ENCODE measurements at regions not wholly inside any gene's neighbourhood (a gene's known extent, or its start where the extent isn't known, plus 50 kb on each side); places are given as distances from the start of the nearest gene placed in this dataset.

DNA sequence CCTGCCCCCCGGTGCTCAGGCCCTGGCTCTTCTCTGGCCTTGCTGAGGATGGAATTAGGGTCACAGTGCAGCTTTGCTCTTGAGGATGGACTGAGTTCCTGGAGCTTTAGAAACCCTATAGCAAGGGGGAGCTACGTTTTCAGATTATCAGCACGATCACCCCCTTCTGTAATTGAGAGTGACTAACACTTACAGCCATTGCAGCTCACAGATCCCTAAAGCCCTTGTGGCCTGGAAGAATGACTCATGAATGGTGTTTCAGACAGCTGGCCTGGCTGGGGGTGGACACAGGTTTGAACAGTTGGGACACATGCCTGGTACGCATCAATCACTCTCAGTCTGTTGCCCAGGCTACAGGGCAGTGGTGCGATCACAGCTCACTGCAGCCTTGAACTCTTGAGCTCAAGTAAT, 79.7 kb upstream of the IGFBP5 start:
- Histone ChIP-seq H3K9me3 (no peaks in the 10 kb centered on the region), H3K4me1 (ENCODE audit: control insufficient read depth in 1 of 2, insufficient read depth in 2 of 2, low read depth in 1 of 2, low read length in 1 of 2) (peaks cover 6 to 10% of the 10 kb centered on the region in 2 experiments; a peak in 2 of 4 replicates), H3K36me3 (replicated peaks in 1 of 2; ENCODE audit: control insufficient read depth in 1 of 2, insufficient read depth in 2 of 2, low read length in 1 of 2) (no peaks in the 10 kb centered on the region), H3K79me2 (ENCODE audit: insufficient read depth) (no peaks in the 10 kb centered on the region), H3K4me3 (ENCODE audit: low read depth in 2 of 2, low read length in 1 of 2) (0 out of 4 replicates have a peak overlapping the region, but pooled peaks of 1 of the 2 experiments have one; percentile 31), H2AFZ (ENCODE audit: low read depth) (no peak overlapping the region), H3K9me2 (no peaks in the 10 kb centered on the region), H3K27me3 (ENCODE audit: insufficient read depth) (no peaks in the 10 kb centered on the region), H3K27ac (ENCODE audit: low read depth in 2 of 2, low read length in 1 of 2) (peak overlapping the region; percentile 23 to 87; a peak in 3 of 4 replicates), H4K20me1 (ENCODE audit: insufficient read depth) (no peaks in the 10 kb centered on the region), H3K9ac (peak overlapping the region; percentile 56; the same call in 1 of the 2 replicates), H3F3A (replicated peaks; ENCODE audit: insufficient read depth) (peaks cover 4% of the 10 kb centered on the region), H3K4me2 (peak overlapping the region; percentile 61)
- POLR2A ChIA-PET, result no interaction called here
- WGBS (ENCODE audit: low lambda C conversion rate), result 35% methylated on average over 3 of the region's 5 CpGs
- CTCF ChIA-PET, result interaction anchor here (0.7 to 1.8 kb wide), 5 partner anchors 9 to 938 kb away, joined by 3 to 5 read pairs (median 4); no protein-coding TSS in a partner anchor
- peak; percentile 34 for DNase-seq
- TF ChIP-seq MAX (IDR thresholded peaks at IDR 0.05; ENCODE audit: low read depth) (peak; percentile 81), YY1 (IDR thresholded peaks at IDR 0.05; ENCODE audit: low read depth) (0 out of 2 replicates have a peak, but pooled peaks have one; percentile 31), USF1 (IDR thresholded peaks at IDR 0.05; ENCODE audit: borderline replicate concordance, low read depth) (0 out of 2 replicates have a peak, but pooled peaks have one; percentile 1), SIN3A (IDR thresholded peaks at IDR 0.05; ENCODE audit: borderline replicate concordance, low read depth, low read length) (peak; percentile 84; the same call in 1 of the 2 replicates), EP300 (IDR thresholded peaks at IDR 0.05; ENCODE audit: borderline replicate concordance in 1 of 2, low read depth in 1 of 2, low read length in 1 of 2) (peak; percentile 22 to 89; a peak in 2 of 4 replicates), JUND (IDR thresholded peaks at IDR 0.05) (peak; percentile 96), GATA2 (CRISPR knock-in tag; IDR thresholded peaks at IDR 0.05) (0 out of 2 replicates have a peak, but pooled peaks have one; percentile 32), FOXM1 (IDR thresholded peaks at IDR 0.05; ENCODE audit: low read depth) (no peak), FOSL2 (IDR thresholded peaks at IDR 0.05; ENCODE audit: borderline replicate concordance, low read depth) (peak; percentile 96), NFIC (IDR thresholded peaks at IDR 0.05; ENCODE audit: borderline replicate concordance) (peak; percentile 71), RXRA (IDR thresholded peaks at IDR 0.05; ENCODE audit: borderline replicate concordance, low read depth) (peak; percentile 58; the same call in 1 of the 2 replicates), TCF12 (IDR thresholded peaks at IDR 0.05) (peak; percentile 97), RFX5 (IDR thresholded peaks at IDR 0.05; ENCODE audit: low read length) (no peak), RAD21 (IDR thresholded peaks at IDR 0.05; ENCODE audit: low read length) (0 out of 2 replicates have a peak, but pooled peaks have one; percentile 23), POLR2AphosphoS5 (IDR thresholded peaks at IDR 0.05; ENCODE audit: low read depth, low read length) (peak; percentile 64), TEAD4 (IDR thresholded peaks at IDR 0.05; ENCODE audit: borderline replicate concordance, insufficient read depth) (peak; percentile 63), NRF1 (IDR thresholded peaks at IDR 0.05; ENCODE audit: low read depth, low read length) (no peak)
- TF ChIP-seq, protein P1, sequence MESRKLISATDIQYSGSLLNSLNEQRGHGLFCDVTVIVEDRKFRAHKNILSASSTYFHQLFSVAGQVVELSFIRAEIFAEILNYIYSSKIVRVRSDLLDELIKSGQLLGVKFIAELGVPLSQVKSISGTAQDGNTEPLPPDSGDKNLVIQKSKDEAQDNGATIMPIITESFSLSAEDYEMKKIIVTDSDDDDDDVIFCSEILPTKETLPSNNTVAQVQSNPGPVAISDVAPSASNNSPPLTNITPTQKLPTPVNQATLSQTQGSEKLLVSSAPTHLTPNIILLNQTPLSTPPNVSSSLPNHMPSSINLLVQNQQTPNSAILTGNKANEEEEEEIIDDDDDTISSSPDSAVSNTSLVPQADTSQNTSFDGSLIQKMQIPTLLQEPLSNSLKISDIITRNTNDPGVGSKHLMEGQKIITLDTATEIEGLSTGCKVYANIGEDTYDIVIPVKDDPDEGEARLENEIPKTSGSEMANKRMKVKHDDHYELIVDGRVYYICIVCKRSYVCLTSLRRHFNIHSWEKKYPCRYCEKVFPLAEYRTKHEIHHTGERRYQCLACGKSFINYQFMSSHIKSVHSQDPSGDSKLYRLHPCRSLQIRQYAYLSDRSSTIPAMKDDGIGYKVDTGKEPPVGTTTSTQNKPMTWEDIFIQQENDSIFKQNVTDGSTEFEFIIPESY (IDR thresholded peaks at IDR 0.05; ENCODE audit: borderline replicate concordance, low read depth), result peak; percentile 34; the same call in 1 of the 2 replicates
- TF ChIP-seq, protein P2, sequence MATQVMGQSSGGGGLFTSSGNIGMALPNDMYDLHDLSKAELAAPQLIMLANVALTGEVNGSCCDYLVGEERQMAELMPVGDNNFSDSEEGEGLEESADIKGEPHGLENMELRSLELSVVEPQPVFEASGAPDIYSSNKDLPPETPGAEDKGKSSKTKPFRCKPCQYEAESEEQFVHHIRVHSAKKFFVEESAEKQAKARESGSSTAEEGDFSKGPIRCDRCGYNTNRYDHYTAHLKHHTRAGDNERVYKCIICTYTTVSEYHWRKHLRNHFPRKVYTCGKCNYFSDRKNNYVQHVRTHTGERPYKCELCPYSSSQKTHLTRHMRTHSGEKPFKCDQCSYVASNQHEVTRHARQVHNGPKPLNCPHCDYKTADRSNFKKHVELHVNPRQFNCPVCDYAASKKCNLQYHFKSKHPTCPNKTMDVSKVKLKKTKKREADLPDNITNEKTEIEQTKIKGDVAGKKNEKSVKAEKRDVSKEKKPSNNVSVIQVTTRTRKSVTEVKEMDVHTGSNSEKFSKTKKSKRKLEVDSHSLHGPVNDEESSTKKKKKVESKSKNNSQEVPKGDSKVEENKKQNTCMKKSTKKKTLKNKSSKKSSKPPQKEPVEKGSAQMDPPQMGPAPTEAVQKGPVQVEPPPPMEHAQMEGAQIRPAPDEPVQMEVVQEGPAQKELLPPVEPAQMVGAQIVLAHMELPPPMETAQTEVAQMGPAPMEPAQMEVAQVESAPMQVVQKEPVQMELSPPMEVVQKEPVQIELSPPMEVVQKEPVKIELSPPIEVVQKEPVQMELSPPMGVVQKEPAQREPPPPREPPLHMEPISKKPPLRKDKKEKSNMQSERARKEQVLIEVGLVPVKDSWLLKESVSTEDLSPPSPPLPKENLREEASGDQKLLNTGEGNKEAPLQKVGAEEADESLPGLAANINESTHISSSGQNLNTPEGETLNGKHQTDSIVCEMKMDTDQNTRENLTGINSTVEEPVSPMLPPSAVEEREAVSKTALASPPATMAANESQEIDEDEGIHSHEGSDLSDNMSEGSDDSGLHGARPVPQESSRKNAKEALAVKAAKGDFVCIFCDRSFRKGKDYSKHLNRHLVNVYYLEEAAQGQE (IDR thresholded peaks at IDR 0.05; ENCODE audit: low read depth, low read length), result peak; percentile 65; the same call in 1 of the 2 replicates
- TF ChIP-seq, protein P3, sequence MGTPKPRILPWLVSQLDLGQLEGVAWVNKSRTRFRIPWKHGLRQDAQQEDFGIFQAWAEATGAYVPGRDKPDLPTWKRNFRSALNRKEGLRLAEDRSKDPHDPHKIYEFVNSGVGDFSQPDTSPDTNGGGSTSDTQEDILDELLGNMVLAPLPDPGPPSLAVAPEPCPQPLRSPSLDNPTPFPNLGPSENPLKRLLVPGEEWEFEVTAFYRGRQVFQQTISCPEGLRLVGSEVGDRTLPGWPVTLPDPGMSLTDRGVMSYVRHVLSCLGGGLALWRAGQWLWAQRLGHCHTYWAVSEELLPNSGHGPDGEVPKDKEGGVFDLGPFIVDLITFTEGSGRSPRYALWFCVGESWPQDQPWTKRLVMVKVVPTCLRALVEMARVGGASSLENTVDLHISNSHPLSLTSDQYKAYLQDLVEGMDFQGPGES (IDR thresholded peaks at IDR 0.05; ENCODE audit: low read depth, low read length), result no peak
- TF ChIP-seq, protein P4, sequence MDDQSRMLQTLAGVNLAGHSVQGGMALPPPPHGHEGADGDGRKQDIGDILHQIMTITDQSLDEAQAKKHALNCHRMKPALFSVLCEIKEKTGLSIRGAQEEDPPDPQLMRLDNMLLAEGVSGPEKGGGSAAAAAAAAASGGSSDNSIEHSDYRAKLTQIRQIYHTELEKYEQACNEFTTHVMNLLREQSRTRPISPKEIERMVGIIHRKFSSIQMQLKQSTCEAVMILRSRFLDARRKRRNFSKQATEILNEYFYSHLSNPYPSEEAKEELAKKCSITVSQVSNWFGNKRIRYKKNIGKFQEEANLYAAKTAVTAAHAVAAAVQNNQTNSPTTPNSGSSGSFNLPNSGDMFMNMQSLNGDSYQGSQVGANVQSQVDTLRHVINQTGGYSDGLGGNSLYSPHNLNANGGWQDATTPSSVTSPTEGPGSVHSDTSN (IDR thresholded peaks at IDR 0.05), result peak; percentile 97
- TF ChIP-seq, protein P5, sequence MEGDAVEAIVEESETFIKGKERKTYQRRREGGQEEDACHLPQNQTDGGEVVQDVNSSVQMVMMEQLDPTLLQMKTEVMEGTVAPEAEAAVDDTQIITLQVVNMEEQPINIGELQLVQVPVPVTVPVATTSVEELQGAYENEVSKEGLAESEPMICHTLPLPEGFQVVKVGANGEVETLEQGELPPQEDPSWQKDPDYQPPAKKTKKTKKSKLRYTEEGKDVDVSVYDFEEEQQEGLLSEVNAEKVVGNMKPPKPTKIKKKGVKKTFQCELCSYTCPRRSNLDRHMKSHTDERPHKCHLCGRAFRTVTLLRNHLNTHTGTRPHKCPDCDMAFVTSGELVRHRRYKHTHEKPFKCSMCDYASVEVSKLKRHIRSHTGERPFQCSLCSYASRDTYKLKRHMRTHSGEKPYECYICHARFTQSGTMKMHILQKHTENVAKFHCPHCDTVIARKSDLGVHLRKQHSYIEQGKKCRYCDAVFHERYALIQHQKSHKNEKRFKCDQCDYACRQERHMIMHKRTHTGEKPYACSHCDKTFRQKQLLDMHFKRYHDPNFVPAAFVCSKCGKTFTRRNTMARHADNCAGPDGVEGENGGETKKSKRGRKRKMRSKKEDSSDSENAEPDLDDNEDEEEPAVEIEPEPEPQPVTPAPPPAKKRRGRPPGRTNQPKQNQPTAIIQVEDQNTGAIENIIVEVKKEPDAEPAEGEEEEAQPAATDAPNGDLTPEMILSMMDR (IDR thresholded peaks at IDR 0.05), result no peak; the same call in 1 of the 2 replicates
